Activated CD4-positive, alpha-beta T cell treated with anti-CD3 and anti-CD28 coated beads, Interleukin-2, amount 10 ng/mL, durations not matched to agents 24 days and 14 days (primary cell): ENCODE measurements at regions not wholly inside any gene's neighbourhood (a gene's known extent, or its start where the extent isn't known, plus 50 kb on each side); places are given as distances from the start of the nearest gene placed in this dataset.

Experiments
- DNase-seq: peaks from one replicate; pipeline ENCODE4 v3.0.0; 2022
- H3K27ac Mint-ChIP-seq: one replicate; pipeline ENCODE4 v1.8.0; 2022; ENCODE audit warnings: mild to moderate bottlenecking, mixed read lengths
- H3K27me3 Mint-ChIP-seq: one replicate; pipeline ENCODE4 v1.8.0; 2022; ENCODE audit warnings: mixed read lengths
- H3K36me3 Mint-ChIP-seq: one replicate; pipeline ENCODE4 v1.8.0; 2022; ENCODE audit warnings: low read depth, mild to moderate bottlenecking, mixed read lengths
- H3K4me1 Mint-ChIP-seq: one replicate; pipeline ENCODE4 v1.8.0; 2021; ENCODE audit warnings: mixed read lengths
- H3K4me3 Mint-ChIP-seq: one replicate; pipeline ENCODE4 v1.8.0; 2022; ENCODE audit warnings: mild to moderate bottlenecking, moderate library complexity, mixed read lengths
- H3K9me3 Mint-ChIP-seq: one replicate; pipeline ENCODE4 v1.8.0; 2021; ENCODE audit warnings: mixed read lengths
- intact Hi-C: fragments of 100-400 bp; cut with micrococcal nuclease; formaldehyde crosslinking; loops from one replicate; pipeline ENCODE4 v1.15.1; 2023

GRCh38 chr12:116414891-116415290, 137.4 kb upstream of the MED13L start:
- H3K36me3 Mint-ChIP-seq = no peaks in the 10 kb centered on the region
- no peaks in the 10 kb centered on the region for H3K9me3 Mint-ChIP-seq
- DNase-seq = no peak
- no peaks in the 10 kb centered on the region for H3K4me1 Mint-ChIP-seq
- intact Hi-C loops = no loop called here
- no peak overlapping the region for H3K27ac Mint-ChIP-seq
- no peaks in the 10 kb centered on the region for H3K27me3 Mint-ChIP-seq
- no peak overlapping the region for H3K4me3 Mint-ChIP-seq

GRCh38 chr12:116415408-116416108, 138.1 kb upstream of the MED13L start:
- Mint-ChIP-seq H3K36me3 (no peaks in the 10 kb centered on the region), H3K27ac (no peak overlapping the region), H3K9me3 (no peaks in the 10 kb centered on the region), H3K4me3 (no peak overlapping the region), H3K27me3 (no peaks in the 10 kb centered on the region), H3K4me1 (no peaks in the 10 kb centered on the region)
- no peak for DNase-seq
- intact Hi-C loops = no loop called here

- intact Hi-C loops = no loop called here
- Mint-ChIP-seq H3K4me3 (no peak overlapping the region), H3K9me3 (no peaks in the 10 kb centered on the region), H3K27ac (no peak overlapping the region), H3K36me3 (no peaks in the 10 kb centered on the region), H3K27me3 (no peaks in the 10 kb centered on the region), H3K4me1 (no peaks in the 10 kb centered on the region)
- DNase-seq = no peak
These were observed 138.7 kb upstream of the MED13L start for GRCh38 chr12:116416166-116416565.

GRCh38 chr12:116418551-116418950, 140.6 kb upstream of the MAP1LC3B2 start:
- peaks cover 7% of the 10 kb centered on the region for H3K9me3 Mint-ChIP-seq
- no peaks in the 10 kb centered on the region for H3K36me3 Mint-ChIP-seq
- H3K27me3 Mint-ChIP-seq = no peaks in the 10 kb centered on the region
- no peak overlapping the region for H3K4me3 Mint-ChIP-seq
- intact Hi-C loops = no loop called here
- no peak overlapping the region for H3K27ac Mint-ChIP-seq
- H3K4me1 Mint-ChIP-seq = no peaks in the 10 kb centered on the region
- DNase-seq = no peak

GRCh38 chr12:116420227-116420880, 138.8 kb upstream of the MAP1LC3B2 start:
- H3K4me1 Mint-ChIP-seq = no peaks in the 10 kb centered on the region

GRCh38 chr12:116421785-116422538, 137.2 kb upstream of the MAP1LC3B2 start:
- DNase-seq = no peak
- intact Hi-C loops = no loop called here
- no peak overlapping the region for H3K4me3 Mint-ChIP-seq
- no peaks in the 10 kb centered on the region for H3K36me3 Mint-ChIP-seq
- peaks cover 7% of the 10 kb centered on the region for H3K9me3 Mint-ChIP-seq
- no peak overlapping the region for H3K27ac Mint-ChIP-seq
- H3K27me3 Mint-ChIP-seq = no peaks in the 10 kb centered on the region
- no peaks in the 10 kb centered on the region for H3K4me1 Mint-ChIP-seq

More at GRCh38 chr12:116420227-116420880, 138.8 kb upstream of the MAP1LC3B2 start:
- Mint-ChIP-seq H3K4me3 (no peak overlapping the region), H3K27me3 (no peaks in the 10 kb centered on the region), H3K9me3 (peaks cover 7% of the 10 kb centered on the region), H3K36me3 (no peaks in the 10 kb centered on the region), H3K27ac (no peak overlapping the region)
- intact Hi-C loops = no loop called here
- no peak for DNase-seq

GRCh38 chr12:116423094-116423493, 136.1 kb upstream of the MAP1LC3B2 start:
- Mint-ChIP-seq H3K36me3 (no peaks in the 10 kb centered on the region), H3K27ac (no peak overlapping the region), H3K9me3 (peaks cover 7% of the 10 kb centered on the region), H3K4me3 (no peak overlapping the region), H3K27me3 (no peaks in the 10 kb centered on the region), H3K4me1 (no peaks in the 10 kb centered on the region)
- DNase-seq = no peak
- intact Hi-C loops = no loop called here

- H3K27ac Mint-ChIP-seq = no peak overlapping the region
- DNase-seq = no peak
- H3K4me1 Mint-ChIP-seq = no peaks in the 10 kb centered on the region
- no peaks in the 10 kb centered on the region for H3K27me3 Mint-ChIP-seq
- H3K9me3 Mint-ChIP-seq = peaks cover 7% of the 10 kb centered on the region
- no peaks in the 10 kb centered on the region for H3K36me3 Mint-ChIP-seq
- intact Hi-C loops = no loop called here
- no peak overlapping the region for H3K4me3 Mint-ChIP-seq
These were observed 133.7 kb upstream of the MAP1LC3B2 start for GRCh38 chr12:116425256-116426193.

- H3K9me3 Mint-ChIP-seq = peaks cover 7% of the 10 kb centered on the region
- no peak for DNase-seq
- no peaks in the 10 kb centered on the region for H3K27me3 Mint-ChIP-seq
- no peaks in the 10 kb centered on the region for H3K4me1 Mint-ChIP-seq
- intact Hi-C loops = no loop called here
- no peak overlapping the region for H3K4me3 Mint-ChIP-seq
- no peak overlapping the region for H3K27ac Mint-ChIP-seq
- H3K36me3 Mint-ChIP-seq = no peaks in the 10 kb centered on the region
These were observed 132.6 kb upstream of the MAP1LC3B2 start for GRCh38 chr12:116426391-116427136.

- DNase-seq = no peak
- no peaks in the 10 kb centered on the region for H3K4me1 Mint-ChIP-seq
- H3K4me3 Mint-ChIP-seq = no peak overlapping the region
- H3K9me3 Mint-ChIP-seq = no peaks in the 10 kb centered on the region
- H3K27me3 Mint-ChIP-seq = no peaks in the 10 kb centered on the region
- no peaks in the 10 kb centered on the region for H3K36me3 Mint-ChIP-seq
- intact Hi-C loops = no loop called here
- no peak overlapping the region for H3K27ac Mint-ChIP-seq
These were observed 131.8 kb upstream of the MAP1LC3B2 start for GRCh38 chr12:116427200-116427930.

- no peaks in the 10 kb centered on the region for H3K36me3 Mint-ChIP-seq
- H3K9me3 Mint-ChIP-seq = no peaks in the 10 kb centered on the region
- no peak overlapping the region for H3K27ac Mint-ChIP-seq
- H3K4me3 Mint-ChIP-seq = no peak overlapping the region
- H3K27me3 Mint-ChIP-seq = no peaks in the 10 kb centered on the region
- DNase-seq = no peak
- intact Hi-C loops = no loop called here
- H3K4me1 Mint-ChIP-seq = no peaks in the 10 kb centered on the region
These were observed 129.3 kb upstream of the MAP1LC3B2 start for GRCh38 chr12:116429826-116430360.

GRCh38 chr12:116430911-116431565, 128.1 kb upstream of the MAP1LC3B2 start:
- DNase-seq = no peak
- Mint-ChIP-seq H3K36me3 (no peaks in the 10 kb centered on the region), H3K9me3 (no peaks in the 10 kb centered on the region), H3K27me3 (no peaks in the 10 kb centered on the region), H3K4me1 (no peaks in the 10 kb centered on the region), H3K4me3 (no peak overlapping the region), H3K27ac (no peak overlapping the region)
- intact Hi-C loops = no loop called here
